ENCODE measurements at regions not wholly inside any gene's neighbourhood (a gene's known extent, or its start where the extent isn't known, plus 50 kb on each side); places are given as distances from the start of the nearest gene placed in this dataset.

GRCh38 chr11:79982185-79982584 lies 541.4 kb upstream of the TENM4 start:
- TF ChIP-seq CTCF (conservative IDR thresholded peaks at IDR 0.05; ENCODE audit: low read depth, low read length) (no peak), EZH2 (IDR thresholded peaks at IDR 0.05; ENCODE audit: low read length, unreplicated experiment) (no peak)

Measured in PC-3 (cell line).